MM.1S (cell line): ENCODE measurements at regions not wholly inside any gene's neighbourhood (a gene's known extent, or its start where the extent isn't known, plus 50 kb on each side); places are given as distances from the start of the nearest gene placed in this dataset.

Experiments
- DNase-seq: peaks from one replicate; pipeline ENCODE4 v3.0.0-alpha.2; 2015
- H2AFZ ChIP-seq: fragments of 300-600 bp; sonication (generic); 2 replicates; pipeline ENCODE4 v1.6.0; 2016; ENCODE audit warnings: antibody characterized with exemption, low read length
- H3F3A ChIP-seq: fragments of 300-600 bp; sonication (generic); 2 replicates; pipeline ENCODE4 v1.6.1; 2016; ENCODE audit warnings: mild to moderate bottlenecking, antibody characterized with exemption, low read length, moderate library complexity, mixed read lengths; ENCODE audit not compliant: insufficient read depth
- H3K27ac ChIP-seq: fragments of 300-600 bp; sonication (generic); 2 replicates; pipeline ENCODE4 v1.5.1; 2016; ENCODE audit warnings: mild to moderate bottlenecking, low read length
- H3K27me3 ChIP-seq: fragments of 300-600 bp; sonication (generic); replicated peaks from 2 replicates; pipeline ENCODE4 v1.6.0; 2016; ENCODE audit warnings: low read length; ENCODE audit not compliant: insufficient read depth
- H3K36me3 ChIP-seq: fragments of 300-600 bp; sonication (generic); replicated peaks from 2 replicates; pipeline ENCODE4 v1.6.1; 2016; ENCODE audit warnings: mild to moderate bottlenecking, low read length, mixed read lengths; ENCODE audit not compliant: insufficient read depth
- H3K4me1 ChIP-seq: fragments of 300-600 bp; sonication (generic); 2 replicates; pipeline ENCODE4 v1.6.1; 2016; ENCODE audit warnings: low read length, mixed read lengths
- H3K4me2 ChIP-seq: fragments of 300-600 bp; sonication (generic); 2 replicates; pipeline ENCODE4 v1.6.0; 2016; ENCODE audit warnings: low read depth, low read length
- H3K4me3 ChIP-seq: fragments of 300-600 bp; sonication (generic); 2 replicates; pipeline ENCODE4 v1.5.1; 2016; ENCODE audit warnings: low read length, mixed read lengths
- H3K79me2 ChIP-seq: fragments of 300-600 bp; sonication (generic); 2 replicates; pipeline ENCODE4 v1.6.1; 2016; ENCODE audit warnings: mixed run types, low read length, mixed read lengths
- H3K9ac ChIP-seq: fragments of 300-600 bp; sonication (generic); 2 replicates; pipeline ENCODE4 v1.6.1; 2016; ENCODE audit warnings: low read length, mixed read lengths
- H3K9me2 ChIP-seq: fragments of 300-600 bp; sonication (generic); replicated peaks from 2 replicates; pipeline ENCODE4 v1.6.1; 2016; ENCODE audit warnings: mild to moderate bottlenecking, low read length, mixed read lengths; ENCODE audit not compliant: insufficient read depth
- H3K9me3 ChIP-seq: fragments of 300-600 bp; sonication (generic); replicated peaks from 2 replicates; pipeline ENCODE4 v1.6.1; 2016; ENCODE audit warnings: mild to moderate bottlenecking, low read length, mixed read lengths; ENCODE audit not compliant: insufficient read depth
- H4K20me1 ChIP-seq: fragments of 300-600 bp; sonication (generic); 2 replicates; pipeline ENCODE4 v1.6.1; 2016; ENCODE audit warnings: mild to moderate bottlenecking, low read length, moderate library complexity, mixed read lengths; ENCODE audit not compliant: insufficient read depth
- EZH2 ChIP-seq: fragments of 300-600 bp; sonication (generic); optimal IDR thresholded peaks from 2 replicates; pipeline ENCODE3; 2017; ENCODE audit warnings: low read depth, mild to moderate bottlenecking, antibody characterized with exemption, low read length, mixed read lengths
- EZH2phosphoT487 ChIP-seq: fragments of 300-600 bp; sonication (generic); IDR thresholded peaks from 2 replicates; pipeline ENCODE4 v1.6.1; 2018; ENCODE audit warnings: antibody characterized with exemption, low read length
- TF ChIP-seq, protein P1 (sequence below): fragments of 300-600 bp; sonication (generic); IDR thresholded peaks from 2 replicates; pipeline ENCODE4 v1.5.1; 2016; ENCODE audit warnings: antibody characterized with exemption, low read length, mixed read lengths

DNA sequence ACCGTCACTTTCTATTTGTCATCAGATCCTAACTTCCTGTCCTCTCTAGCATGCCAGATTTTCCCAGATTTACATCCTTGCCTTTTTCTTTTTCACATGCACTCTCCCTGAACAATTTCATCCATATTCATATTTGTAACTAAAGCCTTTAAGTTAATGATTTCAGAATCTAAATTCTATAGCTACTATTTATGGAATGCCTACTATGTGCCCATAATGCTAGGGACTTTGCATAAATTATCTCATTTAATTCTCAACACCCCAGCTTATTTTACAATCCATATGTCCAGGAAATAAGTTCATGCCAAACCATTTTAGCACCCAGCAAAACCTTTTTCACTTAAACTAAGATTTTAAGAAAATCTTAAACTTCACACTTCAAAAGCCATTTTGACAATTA is 531.9 kb downstream of the NUP35 start:
- H3K27me3 ChIP-seq: no peaks in the 10 kb centered on the region
- no peak overlapping the region for H3K4me2 ChIP-seq
- no peaks in the 10 kb centered on the region for H3K36me3 ChIP-seq
- no peak overlapping the region for H3K4me3 ChIP-seq
- H3K9me2 ChIP-seq: no peaks in the 10 kb centered on the region
- TF ChIP-seq EZH2phosphoT487 (no peak), EZH2 (no peak)
- TF ChIP-seq, protein P1, sequence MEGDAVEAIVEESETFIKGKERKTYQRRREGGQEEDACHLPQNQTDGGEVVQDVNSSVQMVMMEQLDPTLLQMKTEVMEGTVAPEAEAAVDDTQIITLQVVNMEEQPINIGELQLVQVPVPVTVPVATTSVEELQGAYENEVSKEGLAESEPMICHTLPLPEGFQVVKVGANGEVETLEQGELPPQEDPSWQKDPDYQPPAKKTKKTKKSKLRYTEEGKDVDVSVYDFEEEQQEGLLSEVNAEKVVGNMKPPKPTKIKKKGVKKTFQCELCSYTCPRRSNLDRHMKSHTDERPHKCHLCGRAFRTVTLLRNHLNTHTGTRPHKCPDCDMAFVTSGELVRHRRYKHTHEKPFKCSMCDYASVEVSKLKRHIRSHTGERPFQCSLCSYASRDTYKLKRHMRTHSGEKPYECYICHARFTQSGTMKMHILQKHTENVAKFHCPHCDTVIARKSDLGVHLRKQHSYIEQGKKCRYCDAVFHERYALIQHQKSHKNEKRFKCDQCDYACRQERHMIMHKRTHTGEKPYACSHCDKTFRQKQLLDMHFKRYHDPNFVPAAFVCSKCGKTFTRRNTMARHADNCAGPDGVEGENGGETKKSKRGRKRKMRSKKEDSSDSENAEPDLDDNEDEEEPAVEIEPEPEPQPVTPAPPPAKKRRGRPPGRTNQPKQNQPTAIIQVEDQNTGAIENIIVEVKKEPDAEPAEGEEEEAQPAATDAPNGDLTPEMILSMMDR: no peak
- no peaks in the 10 kb centered on the region for H3K9me3 ChIP-seq
- no peak overlapping the region for H2AFZ ChIP-seq
- no peak overlapping the region for H3K27ac ChIP-seq
- H4K20me1 ChIP-seq: no peaks in the 10 kb centered on the region
- no peak for DNase-seq
- no peaks in the 10 kb centered on the region for H3F3A ChIP-seq
- H3K9ac ChIP-seq: no peak overlapping the region
- no peaks in the 10 kb centered on the region for H3K79me2 ChIP-seq
- H3K4me1 ChIP-seq: no peaks in the 10 kb centered on the region

DNA sequence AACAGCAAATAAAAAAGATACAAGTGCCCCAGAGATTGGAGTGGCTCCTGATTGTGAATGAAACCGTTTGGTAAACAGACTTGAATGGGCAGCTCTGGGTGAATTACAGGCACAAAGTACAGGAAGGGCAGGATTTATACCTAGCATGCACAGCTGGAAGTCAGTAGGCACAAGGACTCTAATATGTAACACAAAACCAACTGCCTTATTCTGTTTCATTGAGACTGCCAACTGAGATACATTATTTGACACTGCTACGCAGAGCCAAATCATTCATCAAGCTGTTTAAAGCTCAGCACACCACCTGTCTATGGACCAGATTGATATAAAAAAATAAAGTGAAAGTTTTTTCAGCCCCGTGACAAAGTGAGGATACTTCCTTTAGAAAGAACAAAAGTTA is 541.2 kb downstream of the NUP35 start:
- H4K20me1 ChIP-seq: no peaks in the 10 kb centered on the region

DNA sequence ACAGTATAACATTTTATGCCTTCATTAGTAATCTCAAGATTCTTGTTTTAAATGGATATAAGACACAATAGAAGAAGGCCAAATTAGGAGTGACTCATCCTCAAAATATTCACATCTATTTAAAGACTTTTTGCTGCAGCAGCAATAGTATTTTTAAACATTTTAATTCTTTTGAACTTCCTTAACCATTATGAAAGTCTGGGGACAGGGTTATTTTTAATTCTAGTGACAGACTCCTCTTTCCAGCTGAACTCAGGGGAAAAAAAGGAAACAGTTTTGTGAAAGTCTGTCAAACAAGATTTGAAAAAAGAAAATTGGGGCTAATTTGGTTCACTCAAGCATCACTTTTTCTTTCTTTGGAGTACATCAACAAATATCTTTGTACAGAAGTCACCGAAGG is 541.8 kb downstream of the NUP35 start:
- Histone ChIP-seq H2AFZ (no peak overlapping the region), H3K36me3 (no peaks in the 10 kb centered on the region), H3K4me3 (no peak overlapping the region), H3K9me2 (no peaks in the 10 kb centered on the region), H3F3A (no peaks in the 10 kb centered on the region), H3K9ac (no peak overlapping the region), H3K27me3 (no peaks in the 10 kb centered on the region), H3K9me3 (no peaks in the 10 kb centered on the region), H4K20me1 (no peaks in the 10 kb centered on the region), H3K27ac (no peak overlapping the region), H3K79me2 (no peaks in the 10 kb centered on the region), H3K4me1 (peaks cover 16% of the 10 kb centered on the region), H3K4me2 (peak overlapping the region; percentile 14; the same call in 1 of the 2 replicates)
- TF ChIP-seq EZH2: no peak
- TF ChIP-seq, protein P1: no peak
- TF ChIP-seq EZH2phosphoT487: no peak
- DNase-seq: peak; percentile 47

More for the DNA sequence above, 541.2 kb downstream of the NUP35 start:
- H3K27me3 ChIP-seq: no peaks in the 10 kb centered on the region
- H3K27ac ChIP-seq: no peak overlapping the region
- no peak for DNase-seq
- H3K9ac ChIP-seq: no peak overlapping the region
- no peaks in the 10 kb centered on the region for H3K36me3 ChIP-seq
- no peaks in the 10 kb centered on the region for H3F3A ChIP-seq
- peak overlapping the region; percentile 1; the same call in 1 of the 2 replicates for H3K4me2 ChIP-seq
- H3K4me1 ChIP-seq: peaks cover 16% of the 10 kb centered on the region
- no peaks in the 10 kb centered on the region for H3K79me2 ChIP-seq
- no peaks in the 10 kb centered on the region for H3K9me3 ChIP-seq
- no peak overlapping the region for H3K4me3 ChIP-seq
- H3K9me2 ChIP-seq: no peaks in the 10 kb centered on the region
- no peak for TF ChIP-seq EZH2
- TF ChIP-seq, protein P1: no peak
- no peak for TF ChIP-seq EZH2phosphoT487
- no peak overlapping the region for H2AFZ ChIP-seq
